Osteoblast (primary cell): ENCODE measurements at regions not wholly inside any gene's neighbourhood (a gene's known extent, or its start where the extent isn't known, plus 50 kb on each side); places are given as distances from the start of the nearest gene placed in this dataset.
"Not testable (repeated sequence)": the region's sequence is repeated elsewhere in the genome, so short reads cannot be mapped to it uniquely, and the experiment has no call there.

Experiments used
- DNase-seq: peaks from one replicate; pipeline ENCODE4 v3.0.0; 2011; ENCODE audit warnings: low spot score, mixed read lengths; ENCODE audit not compliant: insufficient read length; ENCODE audit errors: missing footprints
- H2AFZ ChIP-seq: 2 replicates; pipeline ENCODE4 v1.6.0; 2011; ENCODE audit warnings: mild to moderate bottlenecking, low read length
- H3K27ac ChIP-seq: 2 replicates; pipeline ENCODE4 v1.5.1; 2011; ENCODE audit warnings: mild to moderate bottlenecking, low read depth, low read length, moderate library complexity
- H3K27me3 ChIP-seq: 2 replicates; pipeline ENCODE4 v1.6.0; 2012; ENCODE audit warnings: mild to moderate bottlenecking, control low read depth, inconsistent platforms, low read length, moderate library complexity; ENCODE audit not compliant: insufficient read depth
- H3K36me3 ChIP-seq: 2 replicates; pipeline ENCODE4 v1.5.1; 2011; ENCODE audit warnings: mild to moderate bottlenecking, low read length, control low read depth, moderate library complexity; ENCODE audit not compliant: insufficient read depth
- H3K4me1 ChIP-seq: 2 replicates; pipeline ENCODE4 v1.5.1; 2011; ENCODE audit warnings: mild to moderate bottlenecking, low read length, control low read depth, moderate library complexity; ENCODE audit not compliant: insufficient read depth
- H3K4me2 ChIP-seq: 2 replicates; pipeline ENCODE4 v1.6.0; 2011; ENCODE audit warnings: mild to moderate bottlenecking, low read length; ENCODE audit not compliant: insufficient read depth
- H3K4me3 ChIP-seq: fragments of 200-600 bp; sonication (generic); 3 replicates; pipeline ENCODE4 v1.5.1; 2012; ENCODE audit warnings: mild to moderate bottlenecking, low read length, inconsistent platforms; ENCODE audit not compliant: insufficient read depth
- H3K79me2 ChIP-seq: 2 replicates; pipeline ENCODE4 v1.6.0; 2012; ENCODE audit warnings: mild to moderate bottlenecking, low read length, control low read depth, inconsistent platforms; ENCODE audit not compliant: insufficient read depth
- H3K9me3 ChIP-seq: 2 replicates; pipeline ENCODE4 v1.5.1; 2011; ENCODE audit warnings: low read depth, low read length, control low read depth
- H4K20me1 ChIP-seq: 2 replicates; pipeline ENCODE4 v1.6.0; 2012; ENCODE audit warnings: mild to moderate bottlenecking, low read length, control low read depth; ENCODE audit not compliant: insufficient read depth
- TF ChIP-seq, protein P1 (sequence below): IDR thresholded peaks from 2 replicates; pipeline ENCODE4 v1.5.1; 2011; ENCODE audit warnings: mild to moderate bottlenecking, low read depth, low read length, moderate library complexity; ENCODE audit errors: extremely low read depth

GRCh38 chr16:29232811-29233704, 173.5 kb downstream of the NPIPB11 start:
- Histone ChIP-seq H3K4me2 (no peak overlapping the region), H3K27ac (no peak overlapping the region), H3K36me3 (no peaks in the 10 kb centered on the region), H2AFZ (no peak overlapping the region), H3K9me3 (no peaks in the 10 kb centered on the region), H3K79me2 (no peaks in the 10 kb centered on the region), H3K4me1 (peaks cover 3% of the 10 kb centered on the region), H4K20me1 (no peaks in the 10 kb centered on the region), H3K4me3 (no peak overlapping the region), H3K27me3 (no peaks in the 10 kb centered on the region)
- TF ChIP-seq, protein P1, sequence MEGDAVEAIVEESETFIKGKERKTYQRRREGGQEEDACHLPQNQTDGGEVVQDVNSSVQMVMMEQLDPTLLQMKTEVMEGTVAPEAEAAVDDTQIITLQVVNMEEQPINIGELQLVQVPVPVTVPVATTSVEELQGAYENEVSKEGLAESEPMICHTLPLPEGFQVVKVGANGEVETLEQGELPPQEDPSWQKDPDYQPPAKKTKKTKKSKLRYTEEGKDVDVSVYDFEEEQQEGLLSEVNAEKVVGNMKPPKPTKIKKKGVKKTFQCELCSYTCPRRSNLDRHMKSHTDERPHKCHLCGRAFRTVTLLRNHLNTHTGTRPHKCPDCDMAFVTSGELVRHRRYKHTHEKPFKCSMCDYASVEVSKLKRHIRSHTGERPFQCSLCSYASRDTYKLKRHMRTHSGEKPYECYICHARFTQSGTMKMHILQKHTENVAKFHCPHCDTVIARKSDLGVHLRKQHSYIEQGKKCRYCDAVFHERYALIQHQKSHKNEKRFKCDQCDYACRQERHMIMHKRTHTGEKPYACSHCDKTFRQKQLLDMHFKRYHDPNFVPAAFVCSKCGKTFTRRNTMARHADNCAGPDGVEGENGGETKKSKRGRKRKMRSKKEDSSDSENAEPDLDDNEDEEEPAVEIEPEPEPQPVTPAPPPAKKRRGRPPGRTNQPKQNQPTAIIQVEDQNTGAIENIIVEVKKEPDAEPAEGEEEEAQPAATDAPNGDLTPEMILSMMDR: no peak
- no peak for DNase-seq

GRCh38 chr16:29232160-29232705, 174.3 kb downstream of the NPIPB11 start:
- H3K9me3 ChIP-seq, H3K27ac ChIP-seq, H4K20me1 ChIP-seq, H3K4me1 ChIP-seq, H3K4me2 ChIP-seq, H2AFZ ChIP-seq, H3K4me3 ChIP-seq, H3K36me3 ChIP-seq, DNase-seq, H3K27me3 ChIP-seq, H3K79me2 ChIP-seq: not testable (repeated sequence)

DNA sequence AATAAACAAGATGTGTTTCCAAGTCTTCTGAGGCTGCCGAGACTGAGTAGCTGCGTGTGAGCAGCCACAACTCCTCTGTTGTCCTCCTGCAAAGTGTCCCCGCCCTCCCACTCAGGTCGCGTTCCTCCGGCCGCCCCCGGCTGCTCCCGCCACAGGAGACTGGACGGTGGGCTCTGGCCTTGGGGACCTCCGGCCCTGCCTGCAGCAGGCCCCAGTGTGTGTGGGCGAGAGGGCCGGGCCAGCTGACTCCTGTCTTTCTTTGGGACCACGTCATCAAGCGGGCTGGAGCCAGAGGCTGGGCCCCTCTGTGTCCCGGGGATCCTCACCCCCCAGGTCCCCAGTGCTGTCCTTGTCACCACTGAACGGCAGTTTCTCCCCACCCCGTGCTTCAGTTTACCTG, 175.3 kb downstream of the NPIPB11 start:
- Histone ChIP-seq H3K27me3 (no peaks in the 10 kb centered on the region), H2AFZ (peak overlapping the region; percentile 47), H3K79me2 (no peaks in the 10 kb centered on the region), H4K20me1 (no peaks in the 10 kb centered on the region), H3K27ac (no peak overlapping the region), H3K4me2 (peak overlapping the region; percentile 43), H3K9me3 (no peaks in the 10 kb centered on the region), H3K4me1 (peaks cover 3% of the 10 kb centered on the region), H3K4me3 (peak overlapping the region; percentile 33), H3K36me3 (no peaks in the 10 kb centered on the region)
- peak; percentile 70 for DNase-seq
- TF ChIP-seq, protein P1: no peak

DNA sequence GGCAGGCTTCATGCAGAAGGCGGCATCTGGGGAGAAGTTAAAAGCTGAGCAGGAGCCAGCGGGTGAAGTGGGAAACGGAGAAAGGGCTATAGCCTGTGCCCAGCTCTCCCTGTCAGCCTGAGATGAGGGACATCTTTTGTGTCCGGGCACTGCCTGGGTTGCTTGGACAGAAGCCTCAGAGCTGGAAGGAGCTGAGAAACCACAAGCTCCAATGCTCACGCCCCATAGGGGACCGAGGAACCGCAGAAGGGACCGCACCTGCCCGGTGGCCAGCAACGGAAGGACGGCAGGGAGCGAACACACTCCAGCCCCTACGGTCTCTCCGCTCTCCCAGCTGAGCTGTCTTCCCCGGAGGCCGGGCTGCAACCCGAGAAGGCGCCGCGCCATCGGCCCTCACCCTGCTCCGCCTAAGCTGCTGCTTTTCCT, 175.8 kb downstream of the NPIPB11 start:
- TF ChIP-seq, protein P1: no peak
- no peak overlapping the region for H3K27ac ChIP-seq
- H2AFZ ChIP-seq: peak overlapping the region; percentile 76
- no peaks in the 10 kb centered on the region for H3K27me3 ChIP-seq
- peak; percentile 88 for DNase-seq
- no peaks in the 10 kb centered on the region for H3K36me3 ChIP-seq
- no peaks in the 10 kb centered on the region for H3K9me3 ChIP-seq
- peaks cover 3% of the 10 kb centered on the region for H3K4me1 ChIP-seq
- peak overlapping the region; percentile 43 for H3K4me2 ChIP-seq
- no peak overlapping the region for H3K4me3 ChIP-seq
- H3K79me2 ChIP-seq: no peaks in the 10 kb centered on the region
- no peaks in the 10 kb centered on the region for H4K20me1 ChIP-seq

GRCh38 chr16:29230006-29230668, 176.4 kb downstream of the NPIPB11 start:
- not testable (repeated sequence) for H3K27ac ChIP-seq, DNase-seq, H3K79me2 ChIP-seq, H3K4me3 ChIP-seq, H2AFZ ChIP-seq, H3K36me3 ChIP-seq, H3K4me1 ChIP-seq, H3K27me3 ChIP-seq, H4K20me1 ChIP-seq, H3K9me3 ChIP-seq, H3K4me2 ChIP-seq

GRCh38 chr16:29229616-29230005, 176.9 kb downstream of the NPIPB11 start:
- H3K4me2 ChIP-seq, H3K27ac ChIP-seq: not testable (repeated sequence)

More at GRCh38 chr16:29229616-29230005, 176.9 kb downstream of the NPIPB11 start:
- H3K4me3 ChIP-seq, DNase-seq, H3K4me1 ChIP-seq, H2AFZ ChIP-seq, H3K36me3 ChIP-seq, H3K27me3 ChIP-seq, H3K79me2 ChIP-seq, H4K20me1 ChIP-seq, H3K9me3 ChIP-seq: not testable (repeated sequence)
